CD4-positive, alpha-beta memory T cell (primary cell): ENCODE measurements at regions not wholly inside any gene's neighbourhood (a gene's known extent, or its start where the extent isn't known, plus 50 kb on each side); places are given as distances from the start of the nearest gene placed in this dataset.
"Not testable (repeated sequence)": the region's sequence is repeated elsewhere in the genome, so short reads cannot be mapped to it uniquely, and the experiment has no call there.

ENCODE experiments used
- CTCF ChIA-PET: fragments of 350-600 bp; sonication (Branson Sonifier 250); formaldehyde crosslinking; loops from one replicate; lab custom pipeline; 2021; ENCODE audit warnings: inconsistent platforms; ENCODE audit not compliant: partially characterized antibody; lab: Charles Lee
- POLR2A ChIA-PET: fragments of 350-600 bp; sonication (Branson Sonifier 250); formaldehyde crosslinking; loops from one replicate; lab custom pipeline; 2021; ENCODE audit not compliant: partially characterized antibody; lab: Charles Lee
- DNase-seq, 5 donors: peaks; one replicate each; pipeline versions ENCODE4 v3.0.0 to v3.0.0-alpha.2; 2020 to 2022; ENCODE audit warnings: mixed read lengths in 1 of 5
- H3K27ac ChIP-seq: one replicate; pipeline ENCODE4 v1.7.0; 2013; ENCODE audit warnings: low read depth, low read length
- H3K27me3 ChIP-seq: 2 replicates; pipeline ENCODE4 v1.7.0; 2013; ENCODE audit warnings: mild to moderate bottlenecking, low read length, moderate library complexity; ENCODE audit not compliant: insufficient read depth
- H3K36me3 ChIP-seq: 2 replicates; pipeline ENCODE4 v1.7.0; 2013; ENCODE audit warnings: mild to moderate bottlenecking, low read length, moderate library complexity; ENCODE audit not compliant: insufficient read depth
- H3K4me1 ChIP-seq: 2 replicates; pipeline ENCODE4 v1.7.0; 2013; ENCODE audit warnings: mild to moderate bottlenecking, low read length, moderate library complexity; ENCODE audit not compliant: insufficient read depth
- H3K4me3 ChIP-seq, 2 donors: one replicate each; pipeline ENCODE4 v1.7.0; 2013; ENCODE audit warnings: low read length in 2 of 2, mild to moderate bottlenecking in 1 of 2
- H3K9me3 ChIP-seq, 2 donors: one replicate each; pipeline ENCODE4 v1.7.0; 2013; ENCODE audit warnings: low read length in 2 of 2, control low read depth in 1 of 2; ENCODE audit not compliant: control insufficient read depth in 1 of 2
- H3K27ac Mint-ChIP-seq, 7 donors: one replicate each; pipeline ENCODE4 v1.8.0; 2020 to 2021; ENCODE audit warnings: mixed read lengths in 7 of 7, mild to moderate bottlenecking in 6 of 7, inconsistent platforms in 3 of 7, moderate library complexity in 3 of 7
- H3K27me3 Mint-ChIP-seq, 2 donors: one replicate each; pipeline ENCODE4 v1.8.0; 2020 to 2021; ENCODE audit warnings: mixed read lengths in 2 of 2
- H3K36me3 Mint-ChIP-seq, 2 donors: one replicate each; pipeline ENCODE4 v1.8.0; 2020 to 2021; ENCODE audit warnings: mixed read lengths in 2 of 2, inconsistent platforms in 1 of 2, mild to moderate bottlenecking in 1 of 2
- H3K4me1 Mint-ChIP-seq, 4 donors: one replicate each; pipeline ENCODE4 v1.8.0; 2020 to 2021; ENCODE audit warnings: mixed read lengths in 4 of 4, mild to moderate bottlenecking in 1 of 4
- H3K4me3 Mint-ChIP-seq, 8 donors: one replicate each; pipeline ENCODE4 v1.8.0; 2020 to 2021; ENCODE audit warnings: mixed read lengths in 8 of 8, mild to moderate bottlenecking in 7 of 8, moderate library complexity in 6 of 8, inconsistent platforms in 3 of 8
- H3K9me3 Mint-ChIP-seq, 8 donors: one replicate each; pipeline ENCODE4 v1.8.0; 2020 to 2021; ENCODE audit warnings: mixed read lengths in 8 of 8, mild to moderate bottlenecking in 5 of 8, inconsistent platforms in 3 of 8, moderate library complexity in 1 of 8
- intact Hi-C: fragments of 100-400 bp; cut with micrococcal nuclease; formaldehyde crosslinking; loops from one replicate; pipeline ENCODE4 v1.15.1; 2023

- H3K27ac ChIP-seq, intact Hi-C loops, H3K4me1 ChIP-seq, POLR2A ChIA-PET, CTCF ChIA-PET, H3K36me3 ChIP-seq, H3K9me3 ChIP-seq, H3K9me3 Mint-ChIP-seq, H3K27ac Mint-ChIP-seq, H3K4me3 Mint-ChIP-seq, H3K27me3 Mint-ChIP-seq, H3K4me1 Mint-ChIP-seq, H3K36me3 Mint-ChIP-seq, H3K27me3 ChIP-seq, DNase-seq, H3K4me3 ChIP-seq: not testable (repeated sequence)
Measured at GRCh38 chr2:91567546-91568335, 2876.3 kb downstream of the RPIA start.

- H3K9me3 Mint-ChIP-seq, result peaks cover 0 to 12% (median 2%) of the 10 kb centered on the region in 8 donors
- intact Hi-C loops, H3K9me3 ChIP-seq, H3K27me3 Mint-ChIP-seq, H3K4me3 Mint-ChIP-seq, H3K4me1 Mint-ChIP-seq, H3K27ac ChIP-seq, DNase-seq, CTCF ChIA-PET, H3K4me1 ChIP-seq, POLR2A ChIA-PET, H3K27me3 ChIP-seq, H3K36me3 ChIP-seq, H3K27ac Mint-ChIP-seq, H3K4me3 ChIP-seq, H3K36me3 Mint-ChIP-seq: not testable (repeated sequence)
Measured at GRCh38 chr2:91568391-91569338, 2877.2 kb downstream of the RPIA start.

GRCh38 chr2:91571239-91571923 is 2879.9 kb downstream of the RPIA start:
- H3K9me3 Mint-ChIP-seq, result peaks cover 0 to 12% (median 3%) of the 10 kb centered on the region in 8 donors
- H3K36me3 Mint-ChIP-seq, intact Hi-C loops, H3K4me1 Mint-ChIP-seq, H3K4me1 ChIP-seq, H3K4me3 ChIP-seq, H3K27me3 ChIP-seq, CTCF ChIA-PET, H3K27ac ChIP-seq, POLR2A ChIA-PET, H3K27ac Mint-ChIP-seq, H3K36me3 ChIP-seq, H3K9me3 ChIP-seq, H3K27me3 Mint-ChIP-seq, DNase-seq, H3K4me3 Mint-ChIP-seq: not testable (repeated sequence)

- POLR2A ChIA-PET, H3K4me1 ChIP-seq, CTCF ChIA-PET, H3K4me3 ChIP-seq, H3K9me3 ChIP-seq, H3K27me3 Mint-ChIP-seq, H3K27me3 ChIP-seq, H3K36me3 Mint-ChIP-seq, intact Hi-C loops, H3K27ac Mint-ChIP-seq, DNase-seq, H3K4me1 Mint-ChIP-seq, H3K27ac ChIP-seq, H3K36me3 ChIP-seq, H3K4me3 Mint-ChIP-seq: not testable (repeated sequence)
- H3K9me3 Mint-ChIP-seq, result peaks cover 0 to 12% (median 2%) of the 10 kb centered on the region in 8 donors
Measured at GRCh38 chr2:91573018-91573417, 2881.5 kb downstream of the RPIA start.

GRCh38 chr2:91573755-91574154 is 2882.3 kb downstream of the RPIA start:
- CTCF ChIA-PET, H3K27ac Mint-ChIP-seq, H3K36me3 ChIP-seq, POLR2A ChIA-PET, H3K4me3 ChIP-seq, H3K27me3 ChIP-seq, H3K36me3 Mint-ChIP-seq, H3K4me3 Mint-ChIP-seq, H3K4me1 Mint-ChIP-seq, H3K4me1 ChIP-seq, DNase-seq, intact Hi-C loops, H3K27me3 Mint-ChIP-seq, H3K9me3 ChIP-seq, H3K27ac ChIP-seq: not testable (repeated sequence)
- H3K9me3 Mint-ChIP-seq, result peaks cover 0 to 12% (median 2%) of the 10 kb centered on the region in 8 donors

- H3K27ac ChIP-seq, H3K27ac Mint-ChIP-seq, H3K36me3 ChIP-seq, H3K4me3 ChIP-seq, H3K27me3 ChIP-seq, H3K9me3 ChIP-seq, H3K36me3 Mint-ChIP-seq, intact Hi-C loops, H3K4me3 Mint-ChIP-seq, H3K4me1 Mint-ChIP-seq, DNase-seq, H3K27me3 Mint-ChIP-seq, POLR2A ChIA-PET, CTCF ChIA-PET, H3K4me1 ChIP-seq: not testable (repeated sequence)
- H3K9me3 Mint-ChIP-seq, result peaks cover 0 to 12% (median 2%) of the 10 kb centered on the region in 8 donors
Measured at GRCh38 chr2:91574255-91574654, 2882.8 kb downstream of the RPIA start.

- DNase-seq, H3K27me3 Mint-ChIP-seq, H3K27ac Mint-ChIP-seq, CTCF ChIA-PET, H3K9me3 ChIP-seq, H3K9me3 Mint-ChIP-seq, H3K27ac ChIP-seq, H3K27me3 ChIP-seq, H3K4me3 ChIP-seq, H3K36me3 Mint-ChIP-seq, H3K4me3 Mint-ChIP-seq, H3K4me1 ChIP-seq, H3K36me3 ChIP-seq, POLR2A ChIA-PET, intact Hi-C loops, H3K4me1 Mint-ChIP-seq: not testable (repeated sequence)
Measured at GRCh38 chr2:91575701-91576100, 2884.2 kb downstream of the RPIA start.
